Pancreas (tissue), 10 donors: ENCODE measurements at regions not wholly inside any gene's neighbourhood (a gene's known extent, or its start where the extent isn't known, plus 50 kb on each side); places are given as distances from the start of the nearest gene placed in this dataset.

Experiments used
- ATAC-seq, 4 donors: fragments of 200-7000 bp; cut with Tn5 transposase; one replicate each; pipeline versions ENCODE4 v1.8.0 to v1.9.1; 2020; ENCODE audit warnings: mild to moderate bottlenecking in 4 of 4, moderate library complexity in 4 of 4
- DNase-seq, 6 donors: peaks; one replicate each; pipeline ENCODE4 v3.0.0-alpha.2; 2020
- FAIRE-seq: peaks from 2 replicates; lab custom pipeline; 2012; peaks lifted over from hg19 to GRCh38; lab: Jason Lieb, UNC
- H3K27ac ChIP-seq, 4 donors: fragments of 200-600 bp; sonication (generic); 1 replicate in 3 of 4; 2 replicates in 1 of 4; pipeline versions ENCODE4 v1.5.0 to v1.8.0; 2020
- H3K27me3 ChIP-seq, 4 donors: fragments of 200-600 bp; one replicate each; pipeline ENCODE4 v1.8.0; 2021
- H3K36me3 ChIP-seq, 3 donors: fragments of 200-600 bp; sonication (generic) in 1 of 3; one replicate each; pipeline versions ENCODE4 v1.5.0 to v1.8.0; 2020 to 2021
- H3K4me1 ChIP-seq, 3 donors: fragments of 200-600 bp; one replicate each; pipeline ENCODE4 v1.8.0; 2021
- H3K4me3 ChIP-seq, 4 donors: fragments of 200-600 bp; sonication (generic) in 2 of 4; one replicate each; pipeline versions ENCODE4 v1.5.0 to v1.8.0; 2020 to 2021
- H3K9me3 ChIP-seq, 4 donors: fragments of 200-600 bp; one replicate each; pipeline ENCODE4 v1.8.0; 2021
- CTCF ChIP-seq, 4 donors: fragments of 200-600 bp; sonication (generic) in 3 of 4; IDR thresholded peaks; one replicate each; pipeline versions ENCODE4 v1.5.0 to v1.8.0; 2021; ENCODE audit warnings: antibody characterized with exemption in 4 of 4
- WGBS, 2 donors: extraction: QIAGEN DNeasy Blood & Tissue Kit; methylation state at CpG; one replicate each; pipeline ENCODE4 v1.1.7; 2013; 5-methylcytosine and 5-hydroxymethylcytosine counted together
- intact Hi-C, 3 donors: fragments of 100-400 bp; cut with DNase I; formaldehyde crosslinking; loops; one replicate each; pipeline versions ENCODE4 v1.11.1 to v1.14.2; 2022
- donor health status: healthy with polysubstance abuse.
- donor health status: DM: no; HTN: no; CAD: no; lungs with moderate emphysema.
- donor health status: DM: no; HTN: no; CAD: no.
- donor health status: control.
- donor health status: control.
- donor health status: Bipolar disorder and iron deficiency.
- donor health status: DM: yes; HTN: yes; CAD: no.
- donor health status: DM: no; HTN: no; CAD: no.
- donor health status: DM: no; HTN: no; CAD: no.
- donor health status: DM: yes; HTN: yes; CAD: no.

- no peak for ATAC-seq
- TF ChIP-seq CTCF (IDR thresholded peaks at IDR 0.05) = no peak
- WGBS, 2 donors = 75 to 84% methylated on average over 5 of the region's 5 CpGs
- no peaks in the 10 kb centered on the region for H3K9me3 ChIP-seq
- no peaks in the 10 kb centered on the region for H3K4me1 ChIP-seq
- no peak overlapping the region for H3K4me3 ChIP-seq
- no peaks in the 10 kb centered on the region for H3K36me3 ChIP-seq
- no peak for DNase-seq
- no peak overlapping the region for H3K27ac ChIP-seq
- FAIRE-seq = no peak
- H3K27me3 ChIP-seq = no peaks in the 10 kb centered on the region
- intact Hi-C loops = no loop called here
Measured at GRCh38 chr5:8306288-8306896, 437.4 kb downstream of the MTRR start.

- FAIRE-seq (no peak), DNase-seq (no peak), ATAC-seq (no peak)
- no peaks in the 10 kb centered on the region for H3K9me3 ChIP-seq
- intact Hi-C loops = no loop called here
- WGBS, 2 donors = 38 to 39% methylated on average over 3 of the region's 3 CpGs
- H3K27ac ChIP-seq = no peak overlapping the region
- TF ChIP-seq CTCF (IDR thresholded peaks at IDR 0.05) = no peak
- H3K4me3 ChIP-seq = no peak overlapping the region
- H3K36me3 ChIP-seq = no peaks in the 10 kb centered on the region
- H3K4me1 ChIP-seq = no peaks in the 10 kb centered on the region
- H3K27me3 ChIP-seq = no peaks in the 10 kb centered on the region
Measured at GRCh38 chr5:8314965-8315364, 446.0 kb downstream of the MTRR start.

- FAIRE-seq = no peak
- no peak for TF ChIP-seq CTCF (IDR thresholded peaks at IDR 0.05)
- no peaks in the 10 kb centered on the region for H3K4me1 ChIP-seq
- ATAC-seq = no peak
- 19% methylated on average over 6 of the region's 6 CpGs for WGBS, 2 donors
- H3K36me3 ChIP-seq = no peaks in the 10 kb centered on the region
- DNase-seq = no peak
- intact Hi-C loops = no loop called here
- H3K27ac ChIP-seq = no peak overlapping the region
- no peak overlapping the region for H3K4me3 ChIP-seq
- H3K9me3 ChIP-seq = no peaks in the 10 kb centered on the region
- H3K27me3 ChIP-seq = no peaks in the 10 kb centered on the region
Measured at GRCh38 chr5:8316608-8317280, 447.8 kb downstream of the MTRR start.

GRCh38 chr5:8317335-8317734, 448.4 kb downstream of the MTRR start:
- Histone ChIP-seq H3K27me3 (no peaks in the 10 kb centered on the region), H3K36me3 (no peaks in the 10 kb centered on the region), H3K9me3 (no peaks in the 10 kb centered on the region), H3K27ac (no peak overlapping the region), H3K4me3 (no peak overlapping the region), H3K4me1 (no peaks in the 10 kb centered on the region)
- WGBS, 2 donors = 74 to 78% methylated on average over 6 of the region's 6 CpGs
- intact Hi-C loops = no loop called here
- no peak for TF ChIP-seq CTCF (IDR thresholded peaks at IDR 0.05)
- no peak for ATAC-seq
- no peak for FAIRE-seq
- no peak for DNase-seq

- Histone ChIP-seq H3K36me3 (no peaks in the 10 kb centered on the region), H3K9me3 (no peaks in the 10 kb centered on the region), H3K27ac (no peak overlapping the region), H3K27me3 (no peaks in the 10 kb centered on the region), H3K4me1 (no peaks in the 10 kb centered on the region), H3K4me3 (no peak overlapping the region)
- FAIRE-seq (no peak), ATAC-seq (no peak), DNase-seq (no peak)
- no peak for TF ChIP-seq CTCF (IDR thresholded peaks at IDR 0.05)
- intact Hi-C loops = no loop called here
Measured at GRCh38 chr5:8320244-8320643, 451.3 kb downstream of the MTRR start.
